ENCODE measurements at regions not wholly inside any gene's neighbourhood (a gene's known extent, or its start where the extent isn't known, plus 50 kb on each side); places are given as distances from the start of the nearest gene placed in this dataset.

DNA sequence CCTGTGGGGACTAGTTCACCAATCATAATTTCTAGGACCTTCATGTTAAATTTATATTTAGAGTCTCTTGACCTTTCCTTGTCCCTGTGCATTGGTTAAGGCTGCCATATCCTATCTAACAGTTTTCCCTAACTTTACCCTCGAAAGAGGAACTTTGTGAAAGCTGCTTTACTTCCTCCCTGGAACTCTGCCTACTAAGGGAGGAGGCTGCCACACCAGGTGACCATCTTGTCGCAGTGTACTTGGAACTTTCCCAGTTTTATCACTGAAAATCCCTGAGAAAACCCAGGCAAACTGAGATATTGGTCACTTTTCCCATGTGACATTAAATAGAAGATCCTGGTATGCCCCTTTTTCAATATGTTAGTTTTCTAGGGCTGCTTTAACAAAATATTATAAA lies 317.6 kb upstream of the TSHZ2 start:
- TF ChIP-seq, protein P1, sequence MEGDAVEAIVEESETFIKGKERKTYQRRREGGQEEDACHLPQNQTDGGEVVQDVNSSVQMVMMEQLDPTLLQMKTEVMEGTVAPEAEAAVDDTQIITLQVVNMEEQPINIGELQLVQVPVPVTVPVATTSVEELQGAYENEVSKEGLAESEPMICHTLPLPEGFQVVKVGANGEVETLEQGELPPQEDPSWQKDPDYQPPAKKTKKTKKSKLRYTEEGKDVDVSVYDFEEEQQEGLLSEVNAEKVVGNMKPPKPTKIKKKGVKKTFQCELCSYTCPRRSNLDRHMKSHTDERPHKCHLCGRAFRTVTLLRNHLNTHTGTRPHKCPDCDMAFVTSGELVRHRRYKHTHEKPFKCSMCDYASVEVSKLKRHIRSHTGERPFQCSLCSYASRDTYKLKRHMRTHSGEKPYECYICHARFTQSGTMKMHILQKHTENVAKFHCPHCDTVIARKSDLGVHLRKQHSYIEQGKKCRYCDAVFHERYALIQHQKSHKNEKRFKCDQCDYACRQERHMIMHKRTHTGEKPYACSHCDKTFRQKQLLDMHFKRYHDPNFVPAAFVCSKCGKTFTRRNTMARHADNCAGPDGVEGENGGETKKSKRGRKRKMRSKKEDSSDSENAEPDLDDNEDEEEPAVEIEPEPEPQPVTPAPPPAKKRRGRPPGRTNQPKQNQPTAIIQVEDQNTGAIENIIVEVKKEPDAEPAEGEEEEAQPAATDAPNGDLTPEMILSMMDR (IDR thresholded peaks at IDR 0.05; ENCODE audit: borderline replicate concordance, extremely low read depth, low read length, poor library complexity, severe bottlenecking), result no peak
- TF ChIP-seq EZH2 (IDR thresholded peaks at IDR 0.05; ENCODE audit: borderline replicate concordance, low read depth, low read length, severe bottlenecking), result no peak
